K562 (cell line): ENCODE measurements at regions not wholly inside any gene's neighbourhood (a gene's known extent, or its start where the extent isn't known, plus 50 kb on each side); places are given as distances from the start of the nearest gene placed in this dataset.

Source experiments
- CBX8 ChIP-seq: fragments of 200-600 bp; sonication (generic); IDR thresholded peaks from 2 replicates; pipeline ENCODE4 v1.6.1; 2012; ENCODE audit warnings: borderline replicate concordance, mixed run types, low read depth, mild to moderate bottlenecking, moderate library complexity, mixed read lengths, low read length, control low read depth, inconsistent platforms; ENCODE audit not compliant: poor library complexity, severe bottlenecking; ENCODE audit errors: extremely low read depth
- DPF2 ChIP-seq: fragments of 450-650 bp; IDR thresholded peaks from 2 replicates; pipeline ENCODE4 v1.6.1; 2016
- EHMT2 ChIP-seq: fragments of 450-650 bp; IDR thresholded peaks from 2 replicates; pipeline ENCODE4 v1.6.1; 2018; ENCODE audit warnings: antibody characterized with exemption
- ELF4 ChIP-seq: fragments of 450-650 bp; formaldehyde crosslinking; IDR thresholded peaks from 2 replicates; pipeline ENCODE4 v1.4.0; 2022; ENCODE audit warnings: missing genetic modification characterization
- HSF4 ChIP-seq: fragments of 250-450 bp; sonication (Bioruptor Pico); IDR thresholded peaks from 2 replicates; pipeline ENCODE4 v2.1.2; 2022; ENCODE audit warnings: mild to moderate bottlenecking, moderate library complexity, borderline replicate concordance
- ILF3 ChIP-seq: fragments of 450-650 bp; IDR thresholded peaks from 2 replicates; pipeline ENCODE4 v1.6.1; 2018; ENCODE audit warnings: antibody characterized with exemption, mild to moderate bottlenecking, moderate library complexity, borderline replicate concordance
- LCOR ChIP-seq: sonication (generic); formaldehyde crosslinking; IDR thresholded peaks from 2 replicates; pipeline ENCODE4 v1.8.0; 2022; ENCODE audit warnings: mild to moderate bottlenecking, missing genetic modification reagents
- MAFF ChIP-seq: IDR thresholded peaks from 2 replicates; pipeline ENCODE4 v1.6.1; 2012; ENCODE audit warnings: low read length, improper control_type of control experiment
- MAFG ChIP-seq: fragments of 450-650 bp; conservative IDR thresholded peaks from 2 replicates; pipeline ENCODE4 v1.6.1; 2016; ENCODE audit warnings: missing genetic modification characterization, missing compliant biosample characterization
- NR2C1 ChIP-seq, 2 experiments: fragments of 450-650 bp; IDR thresholded peaks; 2 replicates each; pipeline ENCODE4 v1.6.1; 2017; ENCODE audit warnings: mild to moderate bottlenecking in 2 of 2, antibody characterized with exemption in 1 of 2, inconsistent platforms in 1 of 2, missing compliant biosample characterization in 1 of 2, missing genetic modification characterization in 1 of 2
- PTRF ChIP-seq: fragments of 450-650 bp; IDR thresholded peaks from 2 replicates; pipeline ENCODE4 v1.6.1; 2016; ENCODE audit warnings: mild to moderate bottlenecking, missing genetic modification characterization, missing compliant biosample characterization
- PTTG1 ChIP-seq: fragments of 450-650 bp; IDR thresholded peaks from 2 replicates; pipeline ENCODE4 v1.6.1; 2016; ENCODE audit warnings: low read depth, mild to moderate bottlenecking, missing genetic modification characterization, missing compliant biosample characterization
- RAD51 ChIP-seq: fragments of 450-650 bp; IDR thresholded peaks from 2 replicates; pipeline ENCODE4 v1.7.1; 2016; ENCODE audit warnings: low read depth, mild to moderate bottlenecking, borderline replicate concordance
- RBM25 ChIP-seq: fragments of 200-400 bp; formaldehyde crosslinking; IDR thresholded peaks from 2 replicates; pipeline ENCODE4 v1.6.1; 2018; ENCODE audit warnings: low read length, low read depth, moderate library complexity; ENCODE audit not compliant: severe bottlenecking
- RFX7 ChIP-seq: fragments of 250-450 bp; sonication (Bioruptor Pico); IDR thresholded peaks from 2 replicates; pipeline ENCODE4 v1.5.1; 2021; ENCODE audit warnings: mild to moderate bottlenecking
- SIX5 ChIP-seq, 2 experiments: IDR thresholded peaks; 2 replicates each; pipeline ENCODE4 v1.6.1; 2011; ENCODE audit warnings: low read length in 2 of 2, borderline replicate concordance in 1 of 2, low read depth in 1 of 2, mild to moderate bottlenecking in 1 of 2, moderate library complexity in 1 of 2; ENCODE audit not compliant: insufficient read depth in 1 of 2
- TAF9B ChIP-seq: fragments of 450-650 bp; IDR thresholded peaks from 2 replicates; pipeline ENCODE4 v1.6.1; 2018; ENCODE audit warnings: mild to moderate bottlenecking; ENCODE audit not compliant: partially characterized antibody
- ZBED1 ChIP-seq: IDR thresholded peaks from 2 replicates; pipeline ENCODE4 v1.6.1; 2014
- ZFP1 ChIP-seq: fragments of 450-650 bp; formaldehyde crosslinking; IDR thresholded peaks from 2 replicates; pipeline ENCODE4 v1.4.0; 2020; ENCODE audit warnings: mild to moderate bottlenecking, mixed read lengths
- ZNF184 ChIP-seq: sonication (generic); formaldehyde crosslinking; IDR thresholded peaks from 2 replicates; pipeline ENCODE4 v1.5.0; 2020; ENCODE audit warnings: missing genetic modification reagents
- ZNF253 ChIP-seq: fragments of 250-450 bp; sonication (Bioruptor Pico); conservative IDR thresholded peaks from 2 replicates; pipeline ENCODE4 v1.6.1; 2021; ENCODE audit warnings: mild to moderate bottlenecking
- ZNF444 ChIP-seq: fragments of 250-450 bp; sonication (Bioruptor Pico); IDR thresholded peaks from 2 replicates; pipeline ENCODE4 v1.4.0; 2020; ENCODE audit warnings: mild to moderate bottlenecking, moderate library complexity
- TF ChIP-seq, protein P1 (sequence below): fragments of 250-450 bp; sonication (Bioruptor Pico); IDR thresholded peaks from 2 replicates; pipeline ENCODE4 v1.5.0; 2020; ENCODE audit warnings: mild to moderate bottlenecking
- TF ChIP-seq, protein P2 (sequence below): fragments of 450-650 bp; formaldehyde crosslinking; IDR thresholded peaks from 2 replicates; pipeline ENCODE4 v1.4.0; 2022; ENCODE audit warnings: missing genetic modification characterization
- TF ChIP-seq, protein P3 (sequence below): fragments of 450-650 bp; IDR thresholded peaks from 2 replicates; pipeline ENCODE4 v1.6.1; 2016
- TF ChIP-seq, protein P4 (sequence below): fragments of 250-450 bp; sonication (Bioruptor Pico); IDR thresholded peaks from 2 replicates; pipeline ENCODE4 v1.8.0; 2022; ENCODE audit warnings: moderate library complexity, mild to moderate bottlenecking, inconsistent platforms

DNA sequence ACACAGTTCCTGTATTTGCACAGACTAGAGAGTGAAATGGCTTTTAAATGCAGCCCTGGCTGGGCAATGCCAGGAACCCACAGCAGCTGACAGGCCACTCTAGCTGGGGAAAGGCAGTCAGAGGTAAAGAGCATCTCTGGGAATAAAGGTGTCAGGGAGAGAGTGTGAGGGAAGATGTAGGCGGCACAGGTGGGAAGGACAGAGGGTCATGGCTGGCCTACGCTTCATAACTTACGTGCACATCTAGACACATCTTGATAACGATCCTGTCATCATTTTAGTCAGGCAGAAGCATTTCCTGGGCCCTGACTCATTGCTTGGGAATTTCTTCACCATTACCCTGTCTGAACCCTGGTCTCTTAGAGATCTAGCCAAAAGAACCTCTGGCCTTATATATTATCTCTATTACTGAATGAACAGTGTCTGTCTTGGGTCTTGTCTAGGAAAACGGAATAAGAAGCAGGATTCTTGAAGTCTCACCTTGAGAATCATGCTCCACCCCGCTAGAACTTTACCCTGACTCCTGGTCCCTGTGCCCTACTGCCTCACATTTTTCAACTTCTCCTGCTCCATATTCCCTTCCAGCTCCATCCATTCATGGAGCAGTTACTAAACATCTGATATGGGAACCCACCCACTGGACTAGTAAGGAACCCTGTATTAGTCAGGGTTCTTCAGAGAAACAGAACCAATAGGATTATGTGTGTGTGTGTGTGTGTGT is 106.4 kb upstream of the ELL2 start (continued):
- TF ChIP-seq ZNF184 (no peak), ZNF444 (CRISPR knock-in tag) (peak; percentile 79), ZNF253 (CRISPR knock-in tag) (peak; percentile 97), PTTG1 (tag) (no peak), TAF9B (no peak), ZFP1 (CRISPR knock-in tag) (no peak), RAD51 (no peak), ELF4 (CRISPR knock-in tag) (peak; percentile 75), RBM25 (no peak), SIX5 (IDR thresholded peaks at IDR 0.05; ENCODE audit: borderline replicate concordance in 1 of 2, insufficient read depth in 1 of 2, low read depth in 1 of 2, low read length in 2 of 2) (no peak), EHMT2 (no peak), MAFF (peak; percentile 20; the same call in 1 of the 2 replicates), MAFG (no peak), LCOR (CRISPR knock-in tag) (no peak), RFX7 (peak; percentile 76; the same call in 1 of the 2 replicates), HSF4 (no peak), NR2C1 (IDR thresholded peaks at IDR 0.05) (no peak), NR2C1 (tag; IDR thresholded peaks at IDR 0.05) (no peak), DPF2 (peak; percentile 67), PTRF (tag) (no peak), ZBED1 (peak; percentile 85; the same call in 1 of the 2 replicates), ILF3 (0 out of 2 replicates have a peak, but pooled peaks have one; percentile 74), CBX8 (no peak)
- TF ChIP-seq, protein P1, sequence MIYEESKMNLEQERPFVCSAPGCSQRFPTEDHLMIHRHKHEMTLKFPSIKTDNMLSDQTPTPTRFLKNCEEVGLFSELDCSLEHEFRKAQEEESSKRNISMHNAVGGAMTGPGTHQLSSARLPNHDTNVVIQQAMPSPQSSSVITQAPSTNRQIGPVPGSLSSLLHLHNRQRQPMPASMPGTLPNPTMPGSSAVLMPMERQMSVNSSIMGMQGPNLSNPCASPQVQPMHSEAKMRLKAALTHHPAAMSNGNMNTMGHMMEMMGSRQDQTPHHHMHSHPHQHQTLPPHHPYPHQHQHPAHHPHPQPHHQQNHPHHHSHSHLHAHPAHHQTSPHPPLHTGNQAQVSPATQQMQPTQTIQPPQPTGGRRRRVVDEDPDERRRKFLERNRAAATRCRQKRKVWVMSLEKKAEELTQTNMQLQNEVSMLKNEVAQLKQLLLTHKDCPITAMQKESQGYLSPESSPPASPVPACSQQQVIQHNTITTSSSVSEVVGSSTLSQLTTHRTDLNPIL (CRISPR knock-in tag): no peak
- TF ChIP-seq, protein P2, sequence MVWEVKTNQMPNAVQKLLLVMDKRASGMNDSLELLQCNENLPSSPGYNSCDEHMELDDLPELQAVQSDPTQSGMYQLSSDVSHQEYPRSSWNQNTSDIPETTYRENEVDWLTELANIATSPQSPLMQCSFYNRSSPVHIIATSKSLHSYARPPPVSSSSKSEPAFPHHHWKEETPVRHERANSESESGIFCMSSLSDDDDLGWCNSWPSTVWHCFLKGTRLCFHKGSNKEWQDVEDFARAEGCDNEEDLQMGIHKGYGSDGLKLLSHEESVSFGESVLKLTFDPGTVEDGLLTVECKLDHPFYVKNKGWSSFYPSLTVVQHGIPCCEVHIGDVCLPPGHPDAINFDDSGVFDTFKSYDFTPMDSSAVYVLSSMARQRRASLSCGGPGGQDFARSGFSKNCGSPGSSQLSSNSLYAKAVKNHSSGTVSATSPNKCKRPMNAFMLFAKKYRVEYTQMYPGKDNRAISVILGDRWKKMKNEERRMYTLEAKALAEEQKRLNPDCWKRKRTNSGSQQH: peak; percentile 98
- TF ChIP-seq, protein P3, sequence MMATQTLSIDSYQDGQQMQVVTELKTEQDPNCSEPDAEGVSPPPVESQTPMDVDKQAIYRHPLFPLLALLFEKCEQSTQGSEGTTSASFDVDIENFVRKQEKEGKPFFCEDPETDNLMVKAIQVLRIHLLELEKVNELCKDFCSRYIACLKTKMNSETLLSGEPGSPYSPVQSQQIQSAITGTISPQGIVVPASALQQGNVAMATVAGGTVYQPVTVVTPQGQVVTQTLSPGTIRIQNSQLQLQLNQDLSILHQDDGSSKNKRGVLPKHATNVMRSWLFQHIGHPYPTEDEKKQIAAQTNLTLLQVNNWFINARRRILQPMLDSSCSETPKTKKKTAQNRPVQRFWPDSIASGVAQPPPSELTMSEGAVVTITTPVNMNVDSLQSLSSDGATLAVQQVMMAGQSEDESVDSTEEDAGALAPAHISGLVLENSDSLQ: no peak
- TF ChIP-seq, protein P4, sequence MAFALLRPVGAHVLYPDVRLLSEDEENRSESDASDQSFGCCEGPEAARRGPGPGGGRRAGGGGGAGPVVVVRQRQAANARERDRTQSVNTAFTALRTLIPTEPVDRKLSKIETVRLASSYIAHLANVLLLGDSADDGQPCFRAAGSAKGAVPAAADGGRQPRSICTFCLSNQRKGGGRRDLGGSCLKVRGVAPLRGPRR (CRISPR knock-in tag): no peak
